Omental fat pad (tissue), 3 donors: ENCODE measurements at regions not wholly inside any gene's neighbourhood (a gene's known extent, or its start where the extent isn't known, plus 50 kb on each side); places are given as distances from the start of the nearest gene placed in this dataset.

Experiments used
- ATAC-seq: fragments of 150-250 bp; one replicate; pipeline ENCODE4 v1.9.1; 2016; ENCODE audit warnings: mild to moderate bottlenecking, moderate library complexity; ENCODE audit not compliant: low FRiP score
- DNase-seq: peaks from one replicate; pipeline ENCODE4 v3.0.0-alpha.2; 2019; ENCODE audit warnings: low spot score
- TF ChIP-seq, protein P1 (sequence below), 3 donors: fragments of 450-650 bp; IDR thresholded peaks; one replicate each; pipeline ENCODE4 v1.5.1; 2016 to 2017; ENCODE audit warnings: antibody characterized with exemption in 3 of 3, mild to moderate bottlenecking in 3 of 3, moderate library complexity in 2 of 3

GRCh38 chr4:123520325-123520724, 123.7 kb downstream of the SPRY1 start:
- DNase-seq (no peak), ATAC-seq (no peak)
- TF ChIP-seq, protein P1, sequence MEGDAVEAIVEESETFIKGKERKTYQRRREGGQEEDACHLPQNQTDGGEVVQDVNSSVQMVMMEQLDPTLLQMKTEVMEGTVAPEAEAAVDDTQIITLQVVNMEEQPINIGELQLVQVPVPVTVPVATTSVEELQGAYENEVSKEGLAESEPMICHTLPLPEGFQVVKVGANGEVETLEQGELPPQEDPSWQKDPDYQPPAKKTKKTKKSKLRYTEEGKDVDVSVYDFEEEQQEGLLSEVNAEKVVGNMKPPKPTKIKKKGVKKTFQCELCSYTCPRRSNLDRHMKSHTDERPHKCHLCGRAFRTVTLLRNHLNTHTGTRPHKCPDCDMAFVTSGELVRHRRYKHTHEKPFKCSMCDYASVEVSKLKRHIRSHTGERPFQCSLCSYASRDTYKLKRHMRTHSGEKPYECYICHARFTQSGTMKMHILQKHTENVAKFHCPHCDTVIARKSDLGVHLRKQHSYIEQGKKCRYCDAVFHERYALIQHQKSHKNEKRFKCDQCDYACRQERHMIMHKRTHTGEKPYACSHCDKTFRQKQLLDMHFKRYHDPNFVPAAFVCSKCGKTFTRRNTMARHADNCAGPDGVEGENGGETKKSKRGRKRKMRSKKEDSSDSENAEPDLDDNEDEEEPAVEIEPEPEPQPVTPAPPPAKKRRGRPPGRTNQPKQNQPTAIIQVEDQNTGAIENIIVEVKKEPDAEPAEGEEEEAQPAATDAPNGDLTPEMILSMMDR (IDR thresholded peaks at IDR 0.05): no peak

- ATAC-seq: no peak
- no peak for DNase-seq
- TF ChIP-seq, protein P1 (IDR thresholded peaks at IDR 0.05): no peak
Observed at GRCh38 chr4:123522081-123522480, 125.5 kb downstream of the SPRY1 start.

GRCh38 chr4:123522646-123523045, 126.1 kb downstream of the SPRY1 start:
- DNase-seq: no peak
- ATAC-seq: no peak
- TF ChIP-seq, protein P1 (IDR thresholded peaks at IDR 0.05): no peak

DNA sequence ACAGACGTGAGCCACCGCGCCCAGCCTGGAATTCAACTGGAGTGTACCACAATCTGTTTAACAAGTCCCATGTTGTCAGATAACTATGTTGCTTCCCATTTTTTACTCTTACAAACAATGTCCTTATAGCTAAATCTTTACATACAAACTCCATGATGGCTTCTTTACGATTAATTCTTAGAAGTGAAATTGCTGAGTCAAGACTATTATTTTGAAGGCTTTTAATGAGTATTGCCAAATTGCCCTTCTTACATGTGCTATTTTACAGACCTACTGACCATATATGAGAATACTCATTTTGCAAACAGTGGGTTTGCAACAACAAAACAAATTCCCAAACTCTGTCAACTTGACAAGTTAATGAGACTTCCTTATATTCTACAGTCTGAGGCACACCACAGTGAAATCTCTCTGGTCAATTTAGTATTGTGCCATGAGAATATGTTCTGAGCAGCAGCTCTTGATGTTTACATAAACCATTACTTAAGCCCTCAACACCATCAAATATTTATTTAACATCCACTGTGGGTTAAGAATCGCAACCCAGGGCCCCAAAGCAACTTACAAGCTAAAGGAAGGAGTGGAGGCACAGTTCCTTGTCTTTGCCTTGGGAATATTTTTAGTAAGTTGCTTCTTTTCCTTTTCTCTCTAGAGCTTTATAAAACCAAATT, 128.5 kb downstream of the SPRY1 start:
- ATAC-seq (no peak), DNase-seq (no peak)
- TF ChIP-seq, protein P1 (IDR thresholded peaks at IDR 0.05): no peak

- TF ChIP-seq, protein P1 (IDR thresholded peaks at IDR 0.05): no peak
- DNase-seq: no peak
- ATAC-seq: no peak
Observed at GRCh38 chr4:123526511-123526910, 129.9 kb downstream of the SPRY1 start.

DNA sequence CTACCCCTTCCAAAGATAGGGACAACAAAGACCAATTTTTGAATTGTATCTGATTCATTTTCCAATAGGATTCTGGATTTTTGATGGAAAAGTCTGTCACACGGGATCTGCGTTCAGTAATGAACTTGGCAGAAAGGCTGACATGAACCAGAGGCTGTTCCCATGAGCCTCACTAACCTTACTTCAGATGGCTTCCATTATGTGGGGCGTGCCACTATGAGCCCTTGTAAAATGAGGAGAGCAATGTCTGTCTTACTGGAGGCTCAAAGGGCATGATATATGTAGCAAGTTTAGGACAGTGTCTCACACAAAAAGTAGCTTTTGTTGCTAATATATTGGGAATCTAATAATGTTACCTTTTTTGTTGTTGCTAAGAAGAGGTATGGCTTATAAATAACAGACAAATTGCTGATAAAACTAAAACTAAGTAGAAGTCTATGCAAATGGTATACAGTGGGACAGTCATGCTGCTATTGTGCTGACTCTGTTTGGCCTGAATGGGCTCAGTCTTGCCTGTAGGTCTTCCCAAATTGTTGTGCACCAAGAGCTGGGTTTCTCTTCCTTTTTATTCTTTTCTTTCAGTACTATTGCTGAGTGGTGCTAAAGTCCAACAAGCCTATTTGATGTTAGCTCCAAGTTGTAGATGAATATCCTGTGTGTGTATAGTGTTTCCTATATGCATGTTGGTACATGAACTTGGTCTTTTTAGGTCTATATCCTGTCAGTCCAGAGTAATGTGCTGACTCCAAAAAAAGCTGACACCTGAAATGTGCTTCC, 132.1 kb downstream of the SPRY1 start:
- TF ChIP-seq, protein P1 (IDR thresholded peaks at IDR 0.05): no peak
- ATAC-seq (no peak), DNase-seq (no peak)

DNA sequence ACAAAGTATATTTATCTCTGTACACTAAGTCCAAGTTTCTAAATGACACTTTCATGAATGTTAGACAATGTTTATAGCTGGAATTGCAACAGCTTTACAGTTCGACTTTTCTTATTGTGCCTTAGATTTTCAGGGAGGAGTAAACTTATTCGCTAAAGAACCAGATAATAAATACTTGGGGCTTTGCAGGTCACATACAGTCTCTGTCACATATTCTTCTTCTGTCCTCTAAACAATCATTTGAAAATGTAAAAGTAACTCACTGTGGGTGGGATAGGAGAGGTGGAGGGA, 132.6 kb downstream of the SPRY1 start:
- no peak for ATAC-seq
- TF ChIP-seq, protein P1 (IDR thresholded peaks at IDR 0.05): no peak
- no peak for DNase-seq
